ENCODE measurements at regions not wholly inside any gene's neighbourhood (a gene's known extent, or its start where the extent isn't known, plus 50 kb on each side); places are given as distances from the start of the nearest gene placed in this dataset.

DNA sequence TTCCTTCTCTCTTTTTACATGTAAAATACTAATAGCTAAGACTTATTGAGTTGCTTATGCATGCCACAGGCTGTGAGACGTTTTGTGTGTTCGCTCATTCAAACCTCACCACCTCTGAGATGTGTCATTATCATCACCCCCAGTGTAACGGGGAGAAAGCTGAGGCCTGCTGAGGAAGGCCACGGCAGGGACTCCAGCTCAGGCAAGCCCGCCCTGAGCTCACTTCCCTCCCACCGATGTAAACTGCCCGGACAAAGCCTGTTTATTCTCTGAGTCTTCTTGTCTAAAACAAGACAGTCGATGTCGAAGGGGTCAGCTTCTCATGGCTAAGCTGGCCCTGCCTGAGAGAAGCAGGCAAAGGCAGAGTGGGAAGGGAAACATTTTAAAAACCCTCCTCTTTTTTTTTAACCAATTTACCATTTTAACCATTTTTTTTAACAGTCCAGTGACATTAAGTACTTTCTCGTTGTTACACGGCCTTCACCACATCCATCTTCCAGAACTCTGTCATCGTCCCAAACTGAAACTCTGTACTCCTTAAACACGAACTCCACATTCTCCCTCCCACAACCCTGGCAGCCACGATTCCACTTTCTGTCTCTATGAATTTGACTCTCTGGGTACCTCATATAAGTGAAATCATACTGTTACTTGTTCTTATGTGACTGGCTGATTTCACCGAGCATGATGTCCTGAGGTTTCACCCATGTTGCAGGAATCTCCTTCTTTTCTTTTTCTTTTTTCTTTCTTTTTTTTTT is 204.8 kb upstream of the GALNT2 start:
- TF ChIP-seq POLR2A (IDR thresholded peaks at IDR 0.05) (no peak), POLR2AphosphoS5 (IDR thresholded peaks at IDR 0.05) (no peak)
- TF ChIP-seq, protein P1, sequence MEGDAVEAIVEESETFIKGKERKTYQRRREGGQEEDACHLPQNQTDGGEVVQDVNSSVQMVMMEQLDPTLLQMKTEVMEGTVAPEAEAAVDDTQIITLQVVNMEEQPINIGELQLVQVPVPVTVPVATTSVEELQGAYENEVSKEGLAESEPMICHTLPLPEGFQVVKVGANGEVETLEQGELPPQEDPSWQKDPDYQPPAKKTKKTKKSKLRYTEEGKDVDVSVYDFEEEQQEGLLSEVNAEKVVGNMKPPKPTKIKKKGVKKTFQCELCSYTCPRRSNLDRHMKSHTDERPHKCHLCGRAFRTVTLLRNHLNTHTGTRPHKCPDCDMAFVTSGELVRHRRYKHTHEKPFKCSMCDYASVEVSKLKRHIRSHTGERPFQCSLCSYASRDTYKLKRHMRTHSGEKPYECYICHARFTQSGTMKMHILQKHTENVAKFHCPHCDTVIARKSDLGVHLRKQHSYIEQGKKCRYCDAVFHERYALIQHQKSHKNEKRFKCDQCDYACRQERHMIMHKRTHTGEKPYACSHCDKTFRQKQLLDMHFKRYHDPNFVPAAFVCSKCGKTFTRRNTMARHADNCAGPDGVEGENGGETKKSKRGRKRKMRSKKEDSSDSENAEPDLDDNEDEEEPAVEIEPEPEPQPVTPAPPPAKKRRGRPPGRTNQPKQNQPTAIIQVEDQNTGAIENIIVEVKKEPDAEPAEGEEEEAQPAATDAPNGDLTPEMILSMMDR (IDR thresholded peaks at IDR 0.05), result no peak
